Caco-2 (cell line): ENCODE measurements at regions not wholly inside any gene's neighbourhood (a gene's known extent, or its start where the extent isn't known, plus 50 kb on each side); places are given as distances from the start of the nearest gene placed in this dataset.

ENCODE experiments used
- BruUV-seq: library from RNA; stranded (reverse); fragments of 400-500 nt; replicated peaks from 2 replicates; lab custom pipeline; 2021; lab: Mats Ljungman, UMichigan
- CTCF ChIA-PET: fragments of 300-600 bp; sonication (Branson Sonifier 250); formaldehyde crosslinking; loops from one replicate; lab custom pipeline; 2022; ENCODE audit warnings: antibody characterized with exemption; lab: Charles Lee
- POLR2A ChIA-PET: fragments of 300-600 bp; sonication (Branson Sonifier 250); formaldehyde crosslinking; loops from one replicate; lab custom pipeline; 2022; ENCODE audit warnings: antibody characterized with exemption; lab: Charles Lee
- DNase-seq, 2 experiments: peaks; one replicate each; pipeline versions ENCODE4 v3.0.0 to v3.0.0-alpha.2; 2020 to 2022
- H3K27me3 ChIP-seq: replicated peaks from 2 replicates; pipeline ENCODE4 v1.6.0; 2011; ENCODE audit warnings: low read length; ENCODE audit not compliant: control insufficient read depth, insufficient read depth
- H3K36me3 ChIP-seq: 2 replicates; pipeline ENCODE4 v1.5.1; 2011; ENCODE audit warnings: low read length; ENCODE audit not compliant: control insufficient read depth, insufficient read depth
- H3K4me1 ChIP-seq: fragments of 250-450 bp; sonication (Bioruptor Pico); 2 replicates; pipeline ENCODE4 v1.5.1; 2020; ENCODE audit warnings: mild to moderate bottlenecking
- H3K4me3 ChIP-seq: 2 replicates; pipeline ENCODE4 v1.5.1; 2011; ENCODE audit warnings: low read depth, mild to moderate bottlenecking, control low read depth, low read length
- H3K9me3 ChIP-seq: fragments of 250-450 bp; sonication (Bioruptor Pico); 2 replicates; pipeline ENCODE4 v1.5.1; 2020; ENCODE audit warnings: mild to moderate bottlenecking, moderate library complexity
- H3K27ac Mint-ChIP-seq: one replicate; pipeline ENCODE4 v1.8.0; 2022; ENCODE audit warnings: mixed read lengths; ENCODE audit not compliant: unreplicated experiment
- H3K27me3 Mint-ChIP-seq: one replicate; pipeline ENCODE4 v1.8.0; 2022; ENCODE audit warnings: mixed read lengths; ENCODE audit not compliant: insufficient read depth, unreplicated experiment
- H3K36me3 Mint-ChIP-seq: one replicate; pipeline ENCODE4 v1.8.0; 2022; ENCODE audit warnings: mild to moderate bottlenecking, mixed read lengths; ENCODE audit not compliant: insufficient read depth, unreplicated experiment
- H3K4me1 Mint-ChIP-seq: one replicate; pipeline ENCODE4 v1.8.0; 2022; ENCODE audit warnings: low read depth, mixed read lengths; ENCODE audit not compliant: unreplicated experiment
- H3K4me3 Mint-ChIP-seq: one replicate; pipeline ENCODE4 v1.8.0; 2022; ENCODE audit warnings: mild to moderate bottlenecking, moderate library complexity, mixed read lengths; ENCODE audit not compliant: unreplicated experiment
- H3K9me3 Mint-ChIP-seq: one replicate; pipeline ENCODE4 v1.8.0; 2022; ENCODE audit warnings: mixed read lengths; ENCODE audit not compliant: unreplicated experiment
- CTCF ChIP-seq, 2 experiments: fragments of 200-600 bp in 1 of 2; IDR thresholded peaks; 1 replicate in 1 of 2; 2 replicates in 1 of 2; pipeline versions ENCODE4 v1.5.1 to v1.8.0; 2011 to 2022; ENCODE audit warnings: antibody characterized with exemption in 1 of 2, control low read depth in 1 of 2, inconsistent platforms in 1 of 2, low read depth in 1 of 2, low read length in 1 of 2, mild to moderate bottlenecking in 1 of 2, moderate library complexity in 1 of 2; ENCODE audit not compliant: insufficient read depth in 1 of 2, severe bottlenecking in 1 of 2, unreplicated experiment in 1 of 2
- intact Hi-C: fragments of 100-400 bp; cut with micrococcal nuclease; formaldehyde crosslinking; loops from one replicate; pipeline ENCODE4 v1.10.0; 2022; ENCODE audit not compliant: unreplicated experiment

- Mint-ChIP-seq H3K36me3 (no peaks in the 10 kb centered on the region), H3K4me1 (peaks cover 21% of the 10 kb centered on the region), H3K4me3 (no peak overlapping the region), H3K27ac (no peak overlapping the region), H3K9me3 (no peaks in the 10 kb centered on the region), H3K27me3 (no peaks in the 10 kb centered on the region)
- ChIA-PET POLR2A (no interaction called here), CTCF (no interaction called here)
- no TSS peak for BruUV-seq
- peaks cover 36% of the 10 kb centered on the region for H3K4me1 ChIP-seq
- intact Hi-C loops, result no loop called here
- DNase-seq, result no peak
- no peaks in the 10 kb centered on the region for H3K36me3 ChIP-seq
- H3K4me3 ChIP-seq, result no peak overlapping the region
- no peaks in the 10 kb centered on the region for H3K9me3 ChIP-seq
- no peak for TF ChIP-seq CTCF (IDR thresholded peaks at IDR 0.05; ENCODE audit: insufficient read depth in 1 of 2, low read depth in 1 of 2, low read length in 1 of 2, severe bottlenecking in 1 of 2, unreplicated experiment in 1 of 2)
- H3K27me3 ChIP-seq, result no peaks in the 10 kb centered on the region
Measured at GRCh38 chr10:28903736-28904135, 226.4 kb downstream of the BAMBI start.

GRCh38 chr10:28905371-28905770 is 228.1 kb downstream of the BAMBI start:
- no peak for TF ChIP-seq CTCF (IDR thresholded peaks at IDR 0.05; ENCODE audit: insufficient read depth in 1 of 2, low read depth in 1 of 2, low read length in 1 of 2, severe bottlenecking in 1 of 2, unreplicated experiment in 1 of 2)
- Histone ChIP-seq H3K9me3 (no peaks in the 10 kb centered on the region), H3K27me3 (no peaks in the 10 kb centered on the region), H3K36me3 (no peaks in the 10 kb centered on the region), H3K4me3 (no peak overlapping the region), H3K4me1 (peaks cover 36% of the 10 kb centered on the region)
- CTCF ChIA-PET, result no interaction called here
- no TSS peak for BruUV-seq
- no peaks in the 10 kb centered on the region for H3K27me3 Mint-ChIP-seq
- peaks cover 21% of the 10 kb centered on the region for H3K4me1 Mint-ChIP-seq
- intact Hi-C loops, result loop anchor here (1.0 kb wide), 3 partner anchors 21 to 159 kb away; no protein-coding TSS in a partner anchor
- DNase-seq, result peak in 1 of 2 experiments; percentile 62
- H3K36me3 Mint-ChIP-seq, result no peaks in the 10 kb centered on the region
- H3K4me3 Mint-ChIP-seq, result no peak overlapping the region
- H3K9me3 Mint-ChIP-seq, result no peaks in the 10 kb centered on the region
- H3K27ac Mint-ChIP-seq, result peak overlapping the region; percentile 62
- POLR2A ChIA-PET, result interaction anchor here (0.6 kb wide), 1 partner anchor 110 kb away, joined by 4 read pairs; no protein-coding TSS in a partner anchor

GRCh38 chr10:28906011-28906411 is 228.7 kb downstream of the BAMBI start:
- ChIA-PET CTCF (no interaction called here), POLR2A (no interaction called here)
- H3K4me3 Mint-ChIP-seq, result peak overlapping the region; percentile 17
- no peaks in the 10 kb centered on the region for H3K36me3 Mint-ChIP-seq
- intact Hi-C loops, result loop anchor here (1.0 to 2.0 kb wide), 2 partner anchors 10 to 43 kb away; no protein-coding TSS in a partner anchor
- H3K36me3 ChIP-seq, result no peaks in the 10 kb centered on the region
- DNase-seq, result peak; percentile 68 to 69
- peaks cover 21% of the 10 kb centered on the region for H3K4me1 Mint-ChIP-seq
- H3K4me3 ChIP-seq, result no peak overlapping the region
- no peaks in the 10 kb centered on the region for H3K27me3 ChIP-seq
- peak overlapping the region; percentile 62 for H3K27ac Mint-ChIP-seq
- no peak for TF ChIP-seq CTCF (IDR thresholded peaks at IDR 0.05; ENCODE audit: insufficient read depth in 1 of 2, low read depth in 1 of 2, low read length in 1 of 2, severe bottlenecking in 1 of 2, unreplicated experiment in 1 of 2)
- H3K9me3 Mint-ChIP-seq, result no peaks in the 10 kb centered on the region
- no peaks in the 10 kb centered on the region for H3K27me3 Mint-ChIP-seq
- no TSS peak for BruUV-seq
- H3K4me1 ChIP-seq, result peaks cover 36% of the 10 kb centered on the region
- H3K9me3 ChIP-seq, result no peaks in the 10 kb centered on the region
